Peyer's patch (tissue), 4 donors: ENCODE measurements at regions not wholly inside any gene's neighbourhood (a gene's known extent, or its start where the extent isn't known, plus 50 kb on each side); places are given as distances from the start of the nearest gene placed in this dataset.

ENCODE experiments used
- POLR2A ChIP-seq, 2 donors: fragments of 450-650 bp; IDR thresholded peaks; one replicate each; pipeline ENCODE4 v1.5.1; 2017; ENCODE audit warnings: antibody characterized with exemption in 2 of 2, mild to moderate bottlenecking in 2 of 2, moderate library complexity in 2 of 2
- TF ChIP-seq, protein P1 (sequence below), 6 experiments: fragments of 450-650 bp in 4 of 6; fragments of 200-600 bp in 2 of 6; sonication (generic) in 1 of 6; IDR thresholded peaks; one replicate each; pipeline ENCODE4 v1.5.1; 2017 to 2019; ENCODE audit warnings: antibody characterized with exemption in 6 of 6, mild to moderate bottlenecking in 3 of 6, moderate library complexity in 1 of 6

DNA sequence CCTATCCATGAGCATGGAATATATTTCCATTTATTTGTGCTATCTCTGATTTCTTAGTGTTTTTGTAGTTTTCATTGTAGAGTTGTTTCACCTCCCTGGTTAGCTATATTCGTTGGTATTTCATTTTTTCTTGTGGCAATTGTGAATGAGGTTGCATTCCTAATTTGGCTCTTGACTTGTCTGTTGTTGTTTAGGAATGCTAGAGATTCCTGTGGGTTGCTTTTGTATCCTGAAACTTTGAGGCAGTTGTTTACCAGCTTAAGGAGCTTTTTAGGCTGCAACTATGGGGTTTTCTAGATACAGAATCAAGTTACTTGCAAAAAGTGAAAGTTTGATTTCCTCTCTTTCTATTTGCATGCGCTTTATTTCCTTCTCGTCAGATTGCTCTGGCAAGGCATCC lies 304.7 kb upstream of the GRM3 start:
- TF ChIP-seq, protein P1, sequence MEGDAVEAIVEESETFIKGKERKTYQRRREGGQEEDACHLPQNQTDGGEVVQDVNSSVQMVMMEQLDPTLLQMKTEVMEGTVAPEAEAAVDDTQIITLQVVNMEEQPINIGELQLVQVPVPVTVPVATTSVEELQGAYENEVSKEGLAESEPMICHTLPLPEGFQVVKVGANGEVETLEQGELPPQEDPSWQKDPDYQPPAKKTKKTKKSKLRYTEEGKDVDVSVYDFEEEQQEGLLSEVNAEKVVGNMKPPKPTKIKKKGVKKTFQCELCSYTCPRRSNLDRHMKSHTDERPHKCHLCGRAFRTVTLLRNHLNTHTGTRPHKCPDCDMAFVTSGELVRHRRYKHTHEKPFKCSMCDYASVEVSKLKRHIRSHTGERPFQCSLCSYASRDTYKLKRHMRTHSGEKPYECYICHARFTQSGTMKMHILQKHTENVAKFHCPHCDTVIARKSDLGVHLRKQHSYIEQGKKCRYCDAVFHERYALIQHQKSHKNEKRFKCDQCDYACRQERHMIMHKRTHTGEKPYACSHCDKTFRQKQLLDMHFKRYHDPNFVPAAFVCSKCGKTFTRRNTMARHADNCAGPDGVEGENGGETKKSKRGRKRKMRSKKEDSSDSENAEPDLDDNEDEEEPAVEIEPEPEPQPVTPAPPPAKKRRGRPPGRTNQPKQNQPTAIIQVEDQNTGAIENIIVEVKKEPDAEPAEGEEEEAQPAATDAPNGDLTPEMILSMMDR (IDR thresholded peaks at IDR 0.05) = no peak
- no peak for TF ChIP-seq POLR2A (IDR thresholded peaks at IDR 0.05)
